ENCODE measurements at regions not wholly inside any gene's neighbourhood (a gene's known extent, or its start where the extent isn't known, plus 50 kb on each side); places are given as distances from the start of the nearest gene placed in this dataset.
"Not testable (repeated sequence)": the region's sequence is repeated elsewhere in the genome, so short reads cannot be mapped to it uniquely, and the experiment has no call there.

- DNase-seq: no peak
- in situ Hi-C loops (cut with MboI; ENCODE audit: low pct_unique_long_range_greater_than_20kb, low sequenced_read_pairs): no loop called here
These were observed 55.7 kb upstream of the RNPC3 start for GRCh38 chr1:103469801-103470200.

DNA sequence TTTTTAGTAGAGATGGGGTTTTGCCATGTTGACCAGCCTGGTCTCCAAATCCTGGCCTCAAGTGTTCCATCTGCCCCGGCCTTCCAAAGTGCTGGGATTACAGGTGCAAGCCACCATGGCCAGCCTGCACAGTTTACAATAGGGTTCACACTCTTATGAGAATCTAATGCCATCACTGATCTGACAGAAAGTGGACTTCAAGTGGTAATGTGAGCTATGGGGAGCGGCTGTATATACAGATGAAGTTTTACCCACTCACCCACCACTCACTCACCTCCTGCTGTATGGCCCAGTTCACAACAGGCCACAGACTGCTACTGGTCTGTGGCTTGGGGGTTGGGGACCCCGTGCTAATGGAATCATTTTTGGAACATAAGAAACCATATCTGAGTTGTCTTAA, 58.4 kb upstream of the RNPC3 start:
- DNase-seq: no peak
- in situ Hi-C loops (cut with MboI; ENCODE audit: low pct_unique_long_range_greater_than_20kb, low sequenced_read_pairs): no loop called here

GRCh38 chr1:103461161-103462105, 64.1 kb upstream of the RNPC3 start:
- DNase-seq: peak; percentile 11
- in situ Hi-C loops (cut with MboI; ENCODE audit: low pct_unique_long_range_greater_than_20kb, low sequenced_read_pairs): no loop called here

DNA sequence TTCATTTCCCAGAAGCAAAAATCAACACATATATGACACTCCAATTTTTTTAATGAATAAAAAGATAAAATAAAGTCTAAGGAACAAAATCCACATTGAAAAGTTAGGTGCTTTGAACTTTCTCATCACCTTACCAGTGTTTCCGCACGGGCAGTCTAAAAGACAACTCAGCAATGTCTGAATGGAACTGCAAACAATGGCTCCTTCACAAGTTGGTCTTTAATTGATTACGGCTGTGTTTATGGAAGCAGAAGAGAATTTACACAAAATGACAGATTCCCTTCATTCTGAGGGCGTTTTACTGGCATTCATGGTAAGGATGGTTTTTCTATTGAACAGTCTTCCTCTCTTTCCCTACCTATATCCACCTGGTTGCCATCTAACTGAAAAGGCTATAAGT, 65.0 kb upstream of the RNPC3 start:
- in situ Hi-C loops (cut with MboI; ENCODE audit: low pct_unique_long_range_greater_than_20kb, low sequenced_read_pairs): no loop called here
- DNase-seq: no peak

DNA sequence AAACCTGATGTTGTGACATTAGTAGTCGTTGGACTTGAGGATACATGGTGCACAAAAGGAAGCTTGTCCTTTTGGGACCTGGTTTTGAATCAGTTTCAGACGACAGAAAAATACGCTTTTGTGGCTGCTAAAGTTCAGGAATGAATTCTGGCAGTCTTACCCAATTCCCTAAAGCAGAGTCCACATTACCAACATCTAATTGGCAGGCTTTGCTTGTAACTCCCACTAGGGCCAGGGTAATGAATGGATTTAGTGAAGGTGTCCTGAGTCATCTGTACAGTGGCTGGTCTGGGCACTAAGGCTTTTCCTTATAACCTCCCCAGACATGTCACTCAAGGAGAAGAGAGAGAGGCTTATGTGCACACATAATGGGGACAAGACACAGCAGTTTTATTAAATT, 66.2 kb upstream of the RNPC3 start:
- in situ Hi-C loops (cut with MboI; ENCODE audit: low pct_unique_long_range_greater_than_20kb, low sequenced_read_pairs): no loop called here
- DNase-seq: no peak

- in situ Hi-C loops (cut with MboI; ENCODE audit: low pct_unique_long_range_greater_than_20kb, low sequenced_read_pairs): no loop called here
- DNase-seq: no peak
These were observed 67.5 kb upstream of the RNPC3 start for GRCh38 chr1:103457886-103458455.

- in situ Hi-C loops (cut with MboI; ENCODE audit: low pct_unique_long_range_greater_than_20kb, low sequenced_read_pairs): no loop called here
- DNase-seq: no peak
These were observed 76.9 kb upstream of the RNPC3 start for GRCh38 chr1:103448560-103448959.

DNA sequence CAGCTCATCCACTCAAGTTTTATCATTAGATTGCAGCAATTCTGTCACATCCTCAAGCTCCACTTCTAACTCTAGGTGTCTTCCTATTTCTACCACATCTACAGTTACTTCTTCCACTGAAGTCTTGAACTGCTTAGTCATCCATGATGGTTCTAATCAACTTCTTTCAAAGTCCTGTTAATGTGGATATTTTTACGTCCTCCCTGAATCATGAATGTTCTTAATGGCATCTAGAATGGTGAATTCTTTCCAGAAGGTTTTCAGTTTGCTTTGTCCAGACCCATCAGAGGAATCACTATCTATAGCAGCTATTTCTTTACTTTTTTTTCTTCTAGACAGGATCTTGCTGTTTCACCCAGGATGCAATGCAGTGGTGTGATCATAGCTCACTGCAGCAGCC, 78.0 kb upstream of the RNPC3 start:
- no peak for DNase-seq
- in situ Hi-C loops (cut with MboI; ENCODE audit: low pct_unique_long_range_greater_than_20kb, low sequenced_read_pairs): no loop called here

DNA sequence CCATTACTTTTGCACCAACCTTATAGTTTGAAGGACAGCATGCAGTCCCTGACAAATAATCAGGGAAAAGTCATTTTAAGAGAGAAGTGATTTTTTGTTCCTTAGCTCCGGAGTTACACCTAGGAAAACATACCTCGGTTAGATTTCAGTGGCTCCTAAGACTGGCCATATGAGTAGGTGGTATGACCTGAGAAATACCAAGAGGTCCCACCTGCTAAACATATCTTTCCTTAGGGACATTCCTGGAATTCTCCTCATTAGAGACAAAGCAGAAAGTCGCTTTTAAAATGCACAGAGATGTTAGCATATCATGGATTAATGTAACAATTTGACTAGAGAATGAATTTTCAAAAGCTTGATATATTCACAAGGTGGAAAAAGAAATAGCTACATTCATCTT, 84.2 kb upstream of the RNPC3 start:
- in situ Hi-C loops (cut with MboI; ENCODE audit: low pct_unique_long_range_greater_than_20kb, low sequenced_read_pairs): no loop called here
- no peak for DNase-seq

DNA sequence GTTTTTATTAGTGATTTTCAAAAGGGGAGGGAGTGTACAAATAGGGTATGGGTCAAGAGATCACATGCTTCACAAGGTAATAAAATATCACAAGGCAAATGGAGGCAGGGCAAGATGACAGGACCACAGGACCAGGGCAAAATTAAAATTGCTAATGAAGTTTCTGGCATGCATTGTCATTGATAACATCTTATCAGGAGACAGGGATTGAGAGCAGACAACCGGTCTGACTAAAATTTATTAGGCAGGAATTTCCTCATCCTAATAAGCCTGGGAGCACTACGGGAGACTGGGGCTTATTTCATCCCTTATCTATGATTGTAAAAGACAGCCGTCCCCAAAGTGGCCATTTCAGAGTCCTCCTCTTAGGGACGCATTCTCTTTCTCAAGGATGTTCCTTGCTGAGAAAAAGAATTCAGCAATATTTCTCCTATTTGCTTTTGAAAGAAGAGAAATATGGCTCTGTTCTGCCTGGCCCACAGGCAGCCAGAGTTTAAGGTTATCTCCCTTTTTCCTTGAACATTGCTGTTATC, 88.9 kb upstream of the RNPC3 start:
- in situ Hi-C loops (cut with MboI; ENCODE audit: low pct_unique_long_range_greater_than_20kb, low sequenced_read_pairs); DNase-seq: not testable (repeated sequence)

GRCh38 chr1:103435443-103435842, 90.1 kb upstream of the RNPC3 start:
- DNase-seq: no peak
- in situ Hi-C loops (cut with MboI; ENCODE audit: low pct_unique_long_range_greater_than_20kb, low sequenced_read_pairs): no loop called here

DNA sequence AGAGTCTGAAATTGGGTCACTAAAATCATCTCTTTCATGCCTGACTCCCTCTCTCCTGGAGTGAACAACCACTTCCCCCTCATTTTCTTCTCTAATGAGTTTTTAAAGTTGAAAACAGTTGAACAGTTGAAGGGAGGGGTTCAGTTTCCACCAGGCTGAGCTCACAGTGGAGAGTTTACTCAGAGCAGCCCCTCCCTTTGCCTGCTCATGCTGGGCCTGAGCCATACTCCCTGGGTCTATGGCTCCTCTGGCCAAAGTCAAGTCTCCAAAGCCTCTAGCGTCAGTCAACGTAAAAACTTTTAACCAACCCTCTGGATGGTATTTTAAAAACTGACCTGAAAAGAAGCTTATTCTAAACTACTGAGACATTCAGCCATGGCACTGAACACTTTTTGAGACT, 100.8 kb upstream of the RNPC3 start:
- no peak for DNase-seq
- in situ Hi-C loops (cut with MboI; ENCODE audit: low pct_unique_long_range_greater_than_20kb, low sequenced_read_pairs): no loop called here

DNA sequence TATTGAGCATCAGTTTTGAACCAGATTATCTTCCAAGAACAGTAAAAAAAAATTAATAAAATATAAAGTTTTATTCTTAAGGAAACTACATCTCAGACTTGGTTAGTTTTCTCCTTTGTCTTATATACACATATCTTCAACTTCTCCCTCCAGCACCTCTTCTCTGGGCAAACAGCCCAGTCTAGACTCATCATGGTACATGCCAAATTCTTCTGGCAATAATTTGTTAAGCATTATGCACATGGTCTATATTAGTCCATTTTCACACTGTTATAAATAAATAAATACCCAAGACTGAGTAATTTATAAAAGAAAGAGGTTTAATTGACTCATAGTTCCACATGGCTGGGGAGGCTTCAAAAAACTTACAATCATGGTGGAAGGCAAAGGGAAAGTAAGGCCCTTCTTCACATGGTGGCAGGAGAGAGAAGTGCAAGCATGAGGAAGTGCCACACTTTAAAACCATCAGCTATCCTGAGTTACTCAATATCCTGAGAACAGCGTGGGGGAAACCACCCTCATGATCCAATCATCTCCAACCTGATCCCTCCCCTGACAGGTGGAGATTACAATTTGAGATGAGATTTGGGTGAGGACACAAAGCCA, 108.7 kb upstream of the RNPC3 start:
- in situ Hi-C loops (cut with MboI; ENCODE audit: low pct_unique_long_range_greater_than_20kb, low sequenced_read_pairs): no loop called here
- peak; percentile 1 for DNase-seq

- DNase-seq: no peak
- in situ Hi-C loops (cut with MboI; ENCODE audit: low pct_unique_long_range_greater_than_20kb, low sequenced_read_pairs): no loop called here
These were observed 137.6 kb upstream of the RNPC3 start for GRCh38 chr1:103387898-103388297.

DNA sequence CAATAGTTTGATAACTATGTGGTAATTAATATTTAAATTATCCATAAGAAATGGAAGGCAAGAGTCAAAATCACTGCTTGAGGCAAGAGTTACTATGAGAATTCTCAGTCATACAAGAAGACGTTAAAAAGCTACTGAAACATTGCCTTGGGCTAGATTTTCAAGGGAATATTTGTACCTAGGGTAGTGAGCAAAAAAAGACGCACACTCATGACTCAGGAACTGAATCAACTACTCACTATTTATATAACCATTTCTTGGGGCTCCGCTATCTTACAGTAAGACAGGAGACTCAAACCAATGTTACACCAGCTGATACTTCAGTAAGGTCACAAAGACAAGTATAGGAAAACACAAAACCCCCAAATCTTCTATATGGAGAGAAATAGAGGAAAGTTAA, 151.5 kb upstream of the RNPC3 start:
- DNase-seq: no peak
- in situ Hi-C loops (cut with MboI; ENCODE audit: low pct_unique_long_range_greater_than_20kb, low sequenced_read_pairs): no loop called here

DNA sequence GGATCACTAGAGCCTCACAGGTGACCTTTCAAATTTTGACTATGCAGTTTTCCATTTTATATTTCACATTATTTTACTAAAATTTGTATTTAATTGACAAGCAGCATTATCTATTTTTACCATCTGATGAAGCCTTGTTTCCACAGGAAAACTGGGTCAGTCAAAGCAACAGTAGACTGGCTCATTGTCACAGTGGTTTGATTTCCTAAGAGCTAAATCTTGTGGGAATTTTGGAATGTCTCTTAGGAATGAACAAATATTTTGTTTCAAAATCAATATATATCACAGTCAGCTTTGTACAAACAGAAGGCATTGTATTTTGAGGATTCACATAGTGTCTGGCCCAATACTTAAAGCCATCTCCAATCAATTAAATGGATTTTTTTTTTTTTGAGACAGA, 152.6 kb upstream of the RNPC3 start:
- DNase-seq: no peak
- in situ Hi-C loops (cut with MboI; ENCODE audit: low pct_unique_long_range_greater_than_20kb, low sequenced_read_pairs): no loop called here

GRCh38 chr1:103371234-103371633, 154.3 kb upstream of the RNPC3 start:
- DNase-seq: no peak
- in situ Hi-C loops (cut with MboI; ENCODE audit: low pct_unique_long_range_greater_than_20kb, low sequenced_read_pairs): no loop called here

- DNase-seq: no peak
- in situ Hi-C loops (cut with MboI; ENCODE audit: low pct_unique_long_range_greater_than_20kb, low sequenced_read_pairs): no loop called here
These were observed 158.3 kb upstream of the RNPC3 start for GRCh38 chr1:103367186-103367585.

DNA sequence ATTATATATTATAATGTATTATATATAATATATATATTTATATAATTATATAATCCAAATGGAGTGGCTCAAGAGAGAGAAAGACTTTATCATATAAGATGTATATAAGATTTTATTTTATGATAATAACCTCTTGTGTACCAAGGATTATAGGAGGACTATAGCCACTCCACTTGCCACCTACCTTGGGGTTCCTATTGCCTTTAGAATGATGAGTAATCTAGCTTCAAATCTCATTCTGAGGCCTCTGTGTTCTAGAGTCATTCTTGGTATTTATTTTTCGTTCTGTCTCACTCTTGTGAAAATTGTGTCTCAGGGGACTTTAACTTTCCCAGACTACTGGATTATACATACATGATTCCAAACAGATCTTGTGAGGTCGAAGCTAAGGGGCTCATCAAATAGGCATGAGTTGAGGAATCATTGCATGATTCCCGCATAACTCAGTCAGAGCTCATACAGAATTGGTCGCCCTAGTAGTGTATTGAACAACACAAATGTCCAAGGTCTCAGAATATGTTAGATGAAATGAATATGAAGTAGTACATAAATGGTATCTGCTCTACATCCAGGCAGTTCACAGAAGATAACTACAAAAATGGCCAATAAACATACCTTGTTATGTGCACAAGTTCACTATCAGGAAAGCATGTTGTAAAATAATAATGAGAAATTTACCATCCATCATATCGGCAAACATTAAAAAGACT, 159.5 kb upstream of the RNPC3 start:
- in situ Hi-C loops (cut with MboI; ENCODE audit: low pct_unique_long_range_greater_than_20kb, low sequenced_read_pairs): no loop called here
- peak; percentile 30 for DNase-seq

- DNase-seq: peak; percentile 41
- in situ Hi-C loops (cut with MboI; ENCODE audit: low pct_unique_long_range_greater_than_20kb, low sequenced_read_pairs): no loop called here
These were observed 162.5 kb upstream of the RNPC3 start for GRCh38 chr1:103363008-103363365.
